Transverse colon (tissue), 4 donors: ENCODE measurements at regions not wholly inside any gene's neighbourhood (a gene's known extent, or its start where the extent isn't known, plus 50 kb on each side); places are given as distances from the start of the nearest gene placed in this dataset.

Experiments
- CTCF ChIP-seq, 5 experiments: fragments of 200-600 bp in 3 of 5; fragments of 450-650 bp in 2 of 5; sonication (generic) in 3 of 5; IDR thresholded peaks; 1 replicate in 2 of 5; 2 replicates in 3 of 5; pipeline ENCODE4 v1.5.1; 2016 to 2017; ENCODE audit warnings: antibody characterized with exemption in 5 of 5, inconsistent platforms in 3 of 5, mild to moderate bottlenecking in 2 of 5, moderate library complexity in 1 of 5
- POLR2AphosphoS5 ChIP-seq, 3 donors: sonication (generic); formaldehyde crosslinking; IDR thresholded peaks; one replicate each; pipeline ENCODE4 v1.6.1; 2016; ENCODE audit warnings: antibody characterized with exemption in 3 of 3

- TF ChIP-seq POLR2AphosphoS5 (IDR thresholded peaks at IDR 0.05), result no peak
- TF ChIP-seq CTCF (IDR thresholded peaks at IDR 0.05), result no peak
These were observed 277.0 kb upstream of the INTU start for GRCh38 chr4:127355743-127356142.
